ENCODE measurements at regions not wholly inside any gene's neighbourhood (a gene's known extent, or its start where the extent isn't known, plus 50 kb on each side); places are given as distances from the start of the nearest gene placed in this dataset.

DNA sequence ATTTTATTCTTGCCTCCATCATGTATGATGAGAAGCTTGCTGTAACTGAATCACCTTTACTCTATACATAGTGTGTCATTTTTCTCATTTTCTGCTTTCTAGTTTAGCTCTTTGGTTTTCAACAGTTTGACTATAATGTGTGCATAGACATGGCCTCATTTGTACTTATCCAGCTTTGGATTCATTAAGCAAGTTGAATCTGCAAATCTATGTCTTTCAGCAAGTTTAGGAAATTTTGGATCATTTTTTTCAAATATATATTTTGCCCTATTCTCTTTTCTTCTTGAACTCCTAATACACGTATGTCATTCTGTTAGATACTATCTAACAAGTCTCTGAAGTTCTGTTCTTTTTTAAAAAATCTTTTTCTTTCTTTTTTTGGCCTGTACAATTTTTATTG lies 57.8 kb downstream of the PRLHR start:
- DNase-seq (ENCODE audit: low spot score): no peak

DNA sequence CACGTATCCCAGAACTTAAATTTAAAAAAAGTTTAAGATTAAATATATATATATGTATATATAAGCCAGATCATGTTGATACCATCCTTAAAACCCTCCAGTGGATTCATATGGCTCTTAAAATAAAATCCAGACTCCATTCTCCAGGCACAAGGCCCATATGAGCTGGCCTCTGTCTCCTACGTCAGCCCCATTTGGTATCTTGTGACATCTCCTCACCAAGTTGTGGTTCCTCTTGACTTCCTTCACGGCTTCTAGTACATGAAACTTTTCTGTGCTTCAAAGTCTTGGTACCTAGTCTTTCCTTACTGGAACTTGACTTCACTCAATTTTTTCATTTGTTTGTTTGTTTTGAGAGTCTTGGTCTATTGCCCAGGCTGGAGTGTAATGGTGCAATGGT lies 61.3 kb downstream of the PRLHR start:
- DNase-seq (ENCODE audit: low spot score): no peak

DNA sequence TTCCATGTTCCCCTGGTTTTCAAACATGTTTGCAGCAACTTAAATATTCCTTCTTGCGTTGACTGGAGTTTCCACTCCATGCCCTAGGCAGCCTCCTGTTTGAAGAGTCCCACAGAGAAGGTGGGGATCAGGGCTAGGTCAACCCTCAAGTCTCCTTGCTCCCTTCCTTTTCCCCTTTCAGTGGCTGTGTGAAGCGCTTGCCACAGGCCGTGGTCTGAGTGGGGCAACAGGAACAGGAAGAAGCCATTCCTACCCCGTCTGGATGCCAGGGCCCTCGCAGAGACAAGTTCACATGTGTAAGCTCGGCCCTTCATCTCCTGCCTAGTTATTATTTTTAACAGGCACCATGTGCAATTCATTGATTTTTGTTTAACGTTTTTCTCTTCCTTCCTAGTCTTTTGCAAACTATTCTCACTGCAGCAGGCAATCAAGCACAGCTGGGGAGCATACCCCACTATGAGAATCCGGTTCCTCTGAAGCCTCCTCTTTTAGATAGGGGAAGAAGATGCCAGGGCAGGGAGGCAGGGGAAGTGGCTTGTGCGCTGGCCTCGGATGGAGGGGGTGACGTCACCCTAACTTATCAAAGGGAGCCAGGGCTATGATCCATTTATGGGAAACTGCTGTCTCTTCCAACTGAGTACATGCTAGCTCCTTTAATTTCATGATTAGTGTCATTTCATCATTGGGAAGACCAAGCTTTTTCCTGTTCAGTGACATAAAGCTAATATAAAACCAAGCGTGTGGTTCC lies 64.2 kb downstream of the PRLHR start:
- DNase-seq (ENCODE audit: low spot score): peak; percentile 53

DNA sequence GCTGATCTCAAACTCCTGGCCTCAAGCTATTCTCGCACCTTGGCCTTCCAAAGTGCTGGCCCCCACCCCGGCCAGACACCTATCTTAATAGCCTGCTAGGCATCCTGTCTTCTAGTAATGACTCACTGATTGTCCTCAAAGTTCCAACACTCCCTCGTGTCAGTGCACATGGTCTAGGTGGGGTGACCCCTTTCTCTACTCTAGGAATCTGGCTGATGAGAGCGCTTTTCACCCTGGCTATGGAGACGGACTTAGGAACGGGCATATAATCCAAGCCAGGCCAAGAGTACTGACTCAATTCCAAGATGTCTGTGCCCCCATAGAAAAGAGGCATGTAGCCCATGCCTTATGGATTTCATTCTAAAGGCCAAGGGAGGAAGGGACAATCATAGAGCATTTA lies 67.0 kb downstream of the PRLHR start:
- DNase-seq (ENCODE audit: low spot score): no peak

DNA sequence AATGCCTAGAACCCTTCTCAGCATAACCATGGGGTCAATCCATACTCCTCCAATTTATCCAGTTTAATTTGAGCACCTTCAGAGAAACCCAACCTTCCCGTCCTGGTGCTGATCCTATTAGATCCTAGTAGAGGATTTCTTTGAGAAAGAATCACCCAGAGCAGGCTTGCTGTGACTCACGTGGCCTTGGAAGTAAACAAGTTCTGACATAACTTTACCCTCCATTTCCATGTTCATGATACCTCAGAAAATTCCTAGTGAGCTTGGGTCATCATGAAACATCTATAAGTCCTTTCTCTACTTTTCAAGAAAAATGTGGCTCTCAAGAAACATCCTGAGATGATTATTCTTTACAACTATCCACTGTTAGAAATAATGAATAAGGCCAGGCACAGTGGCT lies 71.7 kb downstream of the PRLHR start:
- DNase-seq (ENCODE audit: low spot score): peak; percentile 49

DNA sequence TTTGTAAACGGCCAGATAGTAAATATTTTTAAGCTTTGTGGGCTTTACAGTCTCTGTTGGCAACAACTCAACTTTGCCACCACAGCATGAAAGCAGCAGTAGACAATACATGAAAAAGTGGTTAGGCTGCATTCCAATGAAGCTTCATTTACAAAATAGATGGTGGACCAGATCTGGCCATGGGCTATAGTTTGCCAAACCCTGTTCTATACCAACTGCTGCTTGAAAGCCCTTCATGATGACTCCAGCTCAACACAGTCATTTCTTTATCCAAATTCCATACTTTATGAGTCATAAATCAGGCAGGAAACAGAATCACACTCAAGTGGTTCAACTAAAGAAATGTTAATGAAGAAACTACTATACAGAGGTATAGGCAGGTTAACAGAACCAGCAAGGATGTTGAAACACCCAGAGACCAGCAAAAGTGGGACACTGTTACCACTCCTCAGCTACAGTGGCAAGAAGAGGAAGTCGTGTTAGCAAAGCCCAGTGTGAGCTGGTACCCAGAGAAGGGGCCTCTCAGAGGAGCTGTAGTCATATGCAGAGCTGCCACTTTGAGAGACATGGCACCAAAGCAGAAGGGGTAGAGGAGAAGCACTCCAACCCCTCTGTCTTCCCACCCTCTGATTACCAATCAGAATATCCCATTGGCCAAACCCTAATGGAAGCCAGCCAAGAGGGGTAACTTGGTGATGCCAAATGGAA lies 72.5 kb downstream of the PRLHR start:
- peak; percentile 72 for DNase-seq (ENCODE audit: low spot score)

DNA sequence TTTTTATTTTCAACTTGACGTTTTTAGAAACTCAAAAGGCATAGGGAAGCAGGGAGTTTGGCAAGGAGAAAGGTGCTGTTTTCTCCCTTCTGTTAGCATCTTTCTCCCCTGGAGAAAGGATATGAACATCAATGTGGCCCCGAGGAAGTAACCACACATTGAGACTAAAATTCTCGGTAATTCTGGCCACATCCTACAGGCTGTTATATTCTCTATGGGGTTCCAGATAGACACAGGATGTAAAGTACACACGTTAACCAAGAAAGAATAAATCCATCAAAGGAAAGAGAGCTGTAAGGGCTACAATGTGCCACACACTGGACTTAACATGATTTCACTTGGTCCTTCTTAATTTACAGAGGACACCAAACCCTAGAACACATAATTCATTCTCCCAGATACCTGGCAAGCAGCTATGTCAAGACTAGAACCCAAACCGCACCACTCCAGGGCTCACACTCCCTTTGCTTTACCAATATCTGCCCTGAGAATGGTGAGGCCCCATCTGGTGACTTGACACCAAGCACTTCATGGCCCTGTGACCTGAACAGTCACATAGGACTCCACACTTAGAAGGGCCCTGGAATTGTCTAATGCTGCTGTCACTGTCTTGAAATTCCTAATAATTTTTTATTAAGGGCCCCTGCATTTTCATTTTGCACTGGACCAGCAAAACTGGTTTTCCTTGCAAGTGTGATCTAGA lies 73.9 kb downstream of the PRLHR start:
- no peak for DNase-seq (ENCODE audit: low spot score)

DNA sequence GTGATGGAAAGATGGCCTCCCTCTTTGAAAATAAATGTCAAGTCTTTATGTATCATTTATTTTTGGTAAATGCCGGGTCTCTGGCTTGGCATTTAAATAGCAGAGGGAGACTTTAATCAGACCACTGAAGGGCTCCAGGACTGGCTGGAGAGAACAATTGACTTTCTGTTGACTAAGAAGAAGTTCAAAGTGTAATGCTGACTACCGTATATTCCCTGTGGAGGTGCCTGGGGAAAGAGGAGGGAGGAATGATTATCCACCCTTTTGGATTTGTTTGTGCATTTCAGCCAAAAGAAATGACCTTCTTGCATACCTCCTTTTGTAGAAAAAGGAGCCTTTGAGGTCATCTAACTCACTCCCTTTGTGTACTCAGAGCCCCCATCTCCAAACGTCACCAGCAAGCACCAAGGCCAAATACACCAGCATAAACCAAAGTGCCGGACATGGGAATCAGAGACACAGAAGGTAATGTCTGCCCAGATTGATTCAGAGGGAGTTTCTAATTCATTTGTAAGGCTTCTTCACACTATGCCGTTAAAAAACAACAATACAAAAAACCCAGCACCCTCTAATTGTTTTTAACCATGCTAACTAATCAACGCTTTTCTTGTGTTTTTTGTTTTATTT lies 75.2 kb downstream of the PRLHR start:
- no peak for DNase-seq (ENCODE audit: low spot score)

DNA sequence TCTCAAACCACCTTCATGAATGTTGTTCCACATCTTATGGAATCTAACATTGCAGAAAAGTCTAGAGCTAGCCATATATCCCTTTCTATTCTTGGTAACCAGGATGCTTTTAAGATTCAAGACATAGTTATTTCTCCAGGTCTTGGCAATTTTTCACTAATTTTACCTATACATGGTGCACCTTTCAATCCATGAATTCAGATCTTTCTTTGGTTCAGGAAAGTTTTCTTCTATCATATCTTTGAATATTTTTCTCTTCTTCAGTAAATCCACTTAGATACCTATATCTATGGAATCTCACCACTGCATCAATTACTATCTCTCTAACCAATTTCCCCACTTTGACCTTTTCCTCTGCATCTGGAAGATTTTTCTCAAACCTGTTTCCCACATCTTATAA lies 77.4 kb downstream of the PRLHR start:
- no peak for DNase-seq (ENCODE audit: low spot score)

DNA sequence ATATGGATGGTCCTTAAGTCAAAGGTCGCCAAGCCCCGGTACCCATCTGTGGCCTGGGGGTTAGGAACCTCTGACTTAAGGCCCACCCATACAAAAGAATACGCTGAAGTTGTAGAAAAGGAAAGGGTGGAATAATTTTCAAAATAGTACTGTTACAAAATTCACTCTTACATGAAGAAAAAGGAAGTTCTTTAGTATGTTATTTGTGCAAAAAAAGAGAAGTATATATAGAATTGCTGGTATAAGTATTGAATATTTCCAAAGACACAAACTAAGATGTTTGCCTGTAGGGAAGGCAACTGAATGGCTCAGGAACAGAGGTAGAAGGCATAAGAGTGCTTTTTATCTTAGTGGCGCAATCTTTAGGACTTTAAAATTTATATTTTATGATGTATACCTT lies 78.7 kb downstream of the PRLHR start:
- no peak for DNase-seq (ENCODE audit: low spot score)

DNA sequence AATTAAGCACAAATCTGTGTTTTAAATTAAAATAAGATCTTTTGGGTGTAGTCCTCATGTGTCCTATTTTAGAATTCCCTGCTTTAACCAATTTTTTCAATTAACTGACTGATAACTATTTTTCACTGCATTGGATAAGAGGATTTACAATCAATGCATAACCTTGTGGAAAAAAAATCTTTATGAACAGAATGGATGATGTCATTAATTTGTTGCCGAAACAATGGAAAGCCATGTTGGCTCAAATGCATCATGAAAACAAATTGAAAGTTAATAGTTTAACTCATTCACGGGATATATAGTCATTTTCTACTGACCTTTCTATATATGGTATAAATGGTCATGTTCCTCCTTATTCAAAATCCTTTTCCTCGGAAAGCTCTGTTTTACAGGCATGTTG lies 82.3 kb downstream of the PRLHR start:
- no peak for DNase-seq (ENCODE audit: low spot score)

DNA sequence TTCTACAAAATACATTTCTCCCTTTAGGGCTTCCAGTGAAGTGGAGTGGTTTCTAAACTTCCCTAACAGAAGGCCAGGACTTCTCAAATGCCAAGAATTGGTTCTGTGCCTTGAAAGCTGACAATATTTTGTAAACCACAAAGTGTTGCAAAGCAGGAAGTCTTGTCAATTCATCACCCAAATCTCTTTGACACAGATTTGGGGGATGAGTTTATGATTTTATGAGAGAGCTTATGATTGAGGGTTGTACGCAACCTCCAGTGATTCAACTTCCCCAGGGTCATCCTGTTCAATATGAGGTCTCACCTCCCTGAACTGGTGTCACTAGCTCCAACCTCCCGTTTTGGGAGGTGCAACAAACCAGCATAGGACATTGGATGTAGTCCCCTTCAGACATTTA lies 83.7 kb downstream of the PRLHR start:
- no peak for DNase-seq (ENCODE audit: low spot score)

DNA sequence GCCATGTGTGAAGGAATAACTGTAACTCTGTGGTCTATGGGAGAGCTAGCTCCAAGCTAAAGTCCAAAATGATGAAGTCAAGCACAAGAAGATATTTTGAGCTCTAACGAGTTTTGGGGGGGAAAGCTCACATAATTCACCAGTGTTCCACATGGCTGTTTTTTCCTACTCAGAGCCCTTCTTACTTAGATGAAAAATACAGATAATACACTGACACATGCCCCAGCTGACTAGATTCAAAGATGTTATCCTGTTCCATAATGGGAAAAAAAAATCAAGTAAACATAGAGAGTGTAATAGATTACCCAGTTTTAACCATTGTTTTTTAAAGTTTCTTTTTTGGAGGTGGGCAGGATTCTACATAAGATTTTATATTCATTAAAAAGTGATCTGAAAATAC lies 86.6 kb downstream of the PRLHR start:
- DNase-seq (ENCODE audit: low spot score): no peak

DNA sequence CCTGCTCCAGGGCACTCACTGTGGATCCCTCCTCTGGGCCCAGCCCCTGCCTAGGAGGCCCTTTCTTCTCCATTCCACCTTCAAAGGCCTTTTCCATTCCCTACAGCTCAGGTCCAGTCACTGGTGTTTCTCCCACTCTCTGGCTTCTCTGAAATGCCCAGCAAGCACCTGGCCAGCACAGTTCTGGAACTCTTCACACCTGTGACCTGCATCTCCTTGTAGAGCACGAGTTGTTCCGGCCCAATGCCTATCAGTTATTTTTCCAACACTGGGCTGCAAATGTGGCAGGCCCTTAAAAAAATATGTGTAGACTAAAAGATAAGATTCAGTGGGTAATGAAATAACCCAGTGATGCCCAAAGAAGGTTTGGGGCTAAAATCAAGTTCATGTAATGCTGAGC lies 87.1 kb downstream of the PRLHR start:
- no peak for DNase-seq (ENCODE audit: low spot score)

DNA sequence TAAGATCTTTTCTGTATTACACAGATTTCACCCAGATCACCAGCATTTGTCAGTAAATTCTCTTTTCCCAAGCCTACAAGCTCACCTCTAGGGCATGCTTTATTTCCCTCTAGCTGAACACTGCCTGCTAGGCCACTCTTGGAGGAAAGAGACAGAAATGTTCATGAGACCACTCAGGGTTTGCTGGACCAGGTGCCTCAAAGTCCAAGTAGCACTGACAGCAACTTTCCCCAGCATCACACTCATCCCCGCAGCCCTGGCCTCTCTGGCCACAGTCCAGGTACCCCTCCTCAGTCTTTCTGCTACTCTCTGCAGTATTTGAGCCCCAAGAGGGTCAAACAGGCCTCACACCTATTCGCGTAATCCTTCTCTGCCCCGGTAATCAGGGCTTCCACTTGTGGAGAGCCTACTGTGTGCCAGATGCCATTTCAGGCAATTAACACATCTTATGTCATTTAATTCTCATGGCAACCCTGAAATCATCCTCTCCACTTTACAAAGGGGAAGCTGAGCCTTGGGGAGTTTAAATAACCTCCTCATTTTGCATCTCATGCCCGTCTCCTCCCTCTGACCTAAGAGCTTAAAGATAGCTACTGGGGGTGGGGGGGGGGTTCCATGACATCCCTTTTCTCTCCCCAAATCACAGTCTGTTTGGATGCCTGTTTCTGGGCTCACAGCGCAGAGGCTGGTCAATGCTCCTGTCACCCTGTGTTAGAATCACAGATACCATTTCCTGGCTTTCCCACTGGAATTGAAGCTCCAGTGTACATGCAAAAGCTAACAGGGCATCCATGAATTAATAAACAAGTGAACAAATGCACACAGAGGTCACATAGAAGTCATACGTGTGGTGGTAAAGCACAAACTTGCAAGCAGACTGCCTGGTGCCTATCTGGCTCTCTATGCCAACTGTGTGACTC lies 88.5 kb downstream of the PRLHR start:
- no peak for DNase-seq (ENCODE audit: low spot score)

DNA sequence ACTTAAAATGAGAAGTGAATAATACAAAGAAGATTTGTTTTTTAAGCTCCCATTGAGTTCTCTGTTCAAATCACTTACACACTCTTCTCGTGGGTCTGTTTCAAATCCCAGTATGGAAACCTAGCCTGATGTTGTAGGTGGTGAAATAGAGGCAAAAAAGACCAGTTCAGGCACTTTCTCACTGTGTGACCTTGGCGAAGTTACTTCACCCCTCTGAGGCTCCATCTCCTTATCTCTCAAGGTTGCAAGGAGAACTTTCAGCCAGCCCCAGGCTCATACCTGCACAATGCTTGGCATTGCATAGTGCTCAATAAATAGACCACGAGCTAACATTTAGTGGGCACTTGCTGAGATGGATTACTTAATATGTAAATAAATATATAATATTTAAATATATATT lies 90.1 kb downstream of the PRLHR start:
- no peak for DNase-seq (ENCODE audit: low spot score)

DNA sequence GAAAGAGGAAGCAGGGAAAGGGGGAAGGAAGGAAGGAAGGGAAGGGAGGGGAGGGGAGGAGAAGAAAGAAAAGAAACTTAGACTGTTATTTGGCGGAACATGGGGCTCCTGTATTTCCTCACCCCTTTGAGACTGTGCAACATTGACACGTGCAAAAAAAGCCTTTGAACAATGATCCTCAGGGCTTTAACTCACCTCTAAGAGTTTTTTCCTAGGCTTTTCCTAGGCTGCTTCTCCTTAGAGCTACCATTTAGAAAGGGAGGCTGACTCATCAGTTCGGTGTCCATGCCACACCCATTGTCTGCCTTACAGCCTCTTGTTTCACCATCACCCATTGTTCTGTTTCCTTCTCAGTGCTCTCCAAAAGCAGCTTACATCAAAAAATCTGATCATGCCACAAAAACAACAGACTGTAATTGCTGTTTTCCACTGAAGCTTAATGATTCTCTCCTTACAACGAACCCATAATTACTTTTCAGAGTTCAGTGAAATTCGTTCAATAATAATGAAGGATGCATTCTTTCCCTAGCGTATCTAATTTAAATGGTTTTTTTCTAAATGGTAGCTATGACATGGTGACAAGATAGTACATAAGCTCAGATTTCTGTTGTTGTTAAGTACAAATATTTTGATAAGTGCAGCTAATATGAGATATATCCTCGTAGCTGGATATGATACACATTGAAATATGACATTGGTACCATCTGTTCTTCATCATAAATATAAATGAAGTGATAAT lies 90.8 kb downstream of the PRLHR start:
- peak; percentile 85 for DNase-seq (ENCODE audit: low spot score)

DNA sequence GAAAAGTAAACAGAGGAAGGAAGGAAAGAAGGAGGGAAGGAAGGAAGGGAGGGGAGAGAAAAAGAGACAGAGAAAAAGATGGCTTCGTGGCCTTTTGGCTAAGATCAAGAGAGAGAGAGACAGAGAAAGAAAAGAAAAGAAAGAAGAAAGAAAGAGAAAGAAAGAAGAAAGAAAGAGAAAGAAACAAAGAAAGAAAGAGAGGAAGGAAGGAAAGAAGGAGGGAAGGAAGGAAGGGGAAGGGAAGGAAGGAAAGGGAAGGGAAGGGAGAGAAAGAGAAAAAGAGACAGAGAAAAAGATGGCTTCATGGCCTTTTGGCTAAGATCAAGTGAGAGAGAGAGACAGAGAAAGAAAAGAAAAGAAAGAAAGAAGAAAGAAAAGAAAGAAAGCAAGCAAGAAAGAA lies 91.4 kb downstream of the PRLHR start:
- DNase-seq (ENCODE audit: low spot score): no peak

DNA sequence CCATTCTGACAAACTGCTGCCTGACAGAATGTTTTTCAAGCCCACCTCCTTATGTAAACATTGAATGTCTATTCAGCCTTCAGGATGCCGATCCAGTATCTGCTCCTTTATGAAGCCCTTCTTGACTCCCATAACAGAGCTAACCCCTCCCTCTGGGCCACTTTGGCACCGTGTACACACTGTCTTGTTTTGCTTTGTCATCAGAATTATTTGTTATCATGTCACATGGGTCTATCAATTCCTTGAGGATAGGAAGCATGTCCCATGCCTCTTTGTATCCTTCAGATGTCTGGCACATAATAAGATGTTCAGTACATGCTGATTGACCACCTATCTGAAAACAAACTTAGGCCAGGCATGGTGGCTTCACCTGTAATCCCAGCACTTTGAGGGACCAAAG lies 92.3 kb downstream of the PRLHR start:
- DNase-seq (ENCODE audit: low spot score): no peak

DNA sequence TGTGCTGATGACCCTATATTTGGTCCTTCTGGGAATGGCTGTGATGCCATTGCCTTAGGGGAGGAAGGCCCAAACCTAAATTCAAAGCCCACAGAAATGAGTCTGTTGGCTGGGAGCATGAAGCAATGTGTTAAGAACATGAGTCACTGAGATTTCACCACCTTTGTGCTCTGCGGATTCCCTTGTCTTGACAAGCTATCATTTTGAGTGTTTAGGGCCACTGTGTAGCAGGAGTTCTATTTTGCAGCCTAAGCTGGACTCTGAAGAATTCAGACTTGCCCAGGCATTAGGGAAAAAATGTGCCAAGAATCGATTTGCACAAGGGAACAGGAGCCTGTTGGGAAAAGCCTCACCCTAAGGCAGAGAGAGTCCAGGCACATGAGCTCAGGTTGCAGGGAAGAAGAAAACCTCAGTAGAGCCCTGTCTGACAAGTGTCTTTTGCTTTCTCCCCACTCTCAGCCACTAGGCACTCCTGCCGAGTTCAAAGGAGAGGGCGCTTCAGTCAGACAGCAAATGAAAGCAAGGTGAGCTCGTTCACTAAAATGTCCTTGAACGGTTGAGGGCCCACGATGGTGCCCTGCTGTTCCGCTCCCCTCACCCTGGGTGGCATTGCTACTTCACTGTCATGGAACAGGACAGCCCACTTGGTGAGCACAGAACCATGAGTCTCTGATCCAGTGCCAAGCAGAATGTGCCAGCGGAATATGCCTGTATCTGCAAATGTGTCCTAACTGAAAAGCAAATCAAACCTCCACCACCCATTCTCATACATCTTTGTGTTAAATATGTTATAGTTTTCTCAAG lies 93.6 kb downstream of the PRLHR start:
- peak; percentile 82 for DNase-seq (ENCODE audit: low spot score)

All from AG08395 (cell line).